ENCODE measurements at regions not wholly inside any gene's neighbourhood (a gene's known extent, or its start where the extent isn't known, plus 50 kb on each side); places are given as distances from the start of the nearest gene placed in this dataset.

DNA sequence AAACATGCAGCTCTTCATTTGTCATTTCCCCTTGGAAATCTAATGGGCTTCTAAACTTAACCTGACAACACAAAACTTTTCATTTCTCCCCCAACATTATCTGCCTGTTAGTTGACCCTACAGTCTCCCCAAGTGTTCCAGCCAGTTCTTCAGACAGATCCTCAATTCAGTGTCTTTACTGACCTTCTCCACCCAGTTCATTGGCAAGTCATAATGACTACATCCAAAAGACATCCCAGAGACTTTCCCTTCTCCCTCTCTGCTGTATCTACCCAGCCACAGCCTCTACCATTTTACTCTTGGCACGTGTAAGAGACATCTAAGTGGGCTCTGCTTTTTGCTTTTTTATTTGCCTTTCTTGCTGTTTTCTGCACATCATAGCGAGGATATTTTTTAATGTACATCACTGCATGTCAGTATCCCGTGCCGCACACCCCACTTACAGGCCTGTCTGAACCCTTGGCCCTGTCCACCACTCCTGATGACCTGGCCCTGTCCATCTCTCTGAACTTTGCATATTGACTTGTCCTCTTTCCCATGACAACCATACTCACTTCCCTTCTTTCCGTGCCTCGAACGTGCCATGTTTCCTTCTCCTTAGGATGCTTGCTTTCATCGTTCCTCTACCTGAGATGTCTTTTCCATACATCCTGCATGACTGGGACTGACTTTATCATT, 391.9 kb downstream of the IRS2 start:
- dilution Hi-C loops (cut with MboI; ENCODE audit: extremely low pct_ligation_motif_present, low sequenced_read_pairs), result no loop called here
- Histone ChIP-seq H3K36me3 (ENCODE audit: control insufficient read depth in 2 of 2, extremely low read depth in 1 of 2, insufficient read depth in 2 of 2, low read length in 2 of 2) (no peaks in the 10 kb centered on the region), H3K27me3 (ENCODE audit: control insufficient read depth, extremely low read depth, insufficient read depth, low read length) (no peaks in the 10 kb centered on the region), H3K4me3 (ENCODE audit: control insufficient read depth in 2 of 3, extremely low read depth in 1 of 3, insufficient read depth in 2 of 3, low read depth in 1 of 3, low read length in 3 of 3) (no peak overlapping the region), H4K20me1 (ENCODE audit: control insufficient read depth, extremely low read depth, insufficient read depth, low read length) (no peaks in the 10 kb centered on the region), H3K4me2 (ENCODE audit: control insufficient read depth, extremely low read depth, insufficient read depth, low read depth, low read length) (no peak overlapping the region), H3K79me2 (ENCODE audit: control insufficient read depth, insufficient read depth, low read length) (no peaks in the 10 kb centered on the region), H3K27ac (ENCODE audit: control insufficient read depth, insufficient read depth, low read length) (no peak overlapping the region), H3K9me1 (ENCODE audit: control insufficient read depth, extremely low read depth, insufficient read depth, low read length) (no peaks in the 10 kb centered on the region), H2AFZ (ENCODE audit: control insufficient read depth, low read length) (no peak overlapping the region), H3K9me3 (ENCODE audit: control insufficient read depth, low read depth, low read length) (no peaks in the 10 kb centered on the region), H3K9ac (ENCODE audit: control insufficient read depth, extremely low read depth, insufficient read depth, low read length) (no peak overlapping the region), H3K4me1 (ENCODE audit: control insufficient read depth, extremely low read depth, insufficient read depth, low read length) (no peaks in the 10 kb centered on the region)
- FAIRE-seq, result no peak
- DNase-seq (ENCODE audit: low read depth, low spot score), result no peak
- TF ChIP-seq, protein P1, sequence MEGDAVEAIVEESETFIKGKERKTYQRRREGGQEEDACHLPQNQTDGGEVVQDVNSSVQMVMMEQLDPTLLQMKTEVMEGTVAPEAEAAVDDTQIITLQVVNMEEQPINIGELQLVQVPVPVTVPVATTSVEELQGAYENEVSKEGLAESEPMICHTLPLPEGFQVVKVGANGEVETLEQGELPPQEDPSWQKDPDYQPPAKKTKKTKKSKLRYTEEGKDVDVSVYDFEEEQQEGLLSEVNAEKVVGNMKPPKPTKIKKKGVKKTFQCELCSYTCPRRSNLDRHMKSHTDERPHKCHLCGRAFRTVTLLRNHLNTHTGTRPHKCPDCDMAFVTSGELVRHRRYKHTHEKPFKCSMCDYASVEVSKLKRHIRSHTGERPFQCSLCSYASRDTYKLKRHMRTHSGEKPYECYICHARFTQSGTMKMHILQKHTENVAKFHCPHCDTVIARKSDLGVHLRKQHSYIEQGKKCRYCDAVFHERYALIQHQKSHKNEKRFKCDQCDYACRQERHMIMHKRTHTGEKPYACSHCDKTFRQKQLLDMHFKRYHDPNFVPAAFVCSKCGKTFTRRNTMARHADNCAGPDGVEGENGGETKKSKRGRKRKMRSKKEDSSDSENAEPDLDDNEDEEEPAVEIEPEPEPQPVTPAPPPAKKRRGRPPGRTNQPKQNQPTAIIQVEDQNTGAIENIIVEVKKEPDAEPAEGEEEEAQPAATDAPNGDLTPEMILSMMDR (optimal IDR thresholded peaks at IDR 0.05 in 1 of 3, IDR thresholded peaks at IDR 0.05 in 1 of 3, conservative IDR thresholded peaks at IDR 0.05 in 1 of 3; ENCODE audit: extremely low read depth in 1 of 3, insufficient read depth in 2 of 3, low read length in 3 of 3), result no peak
- TF ChIP-seq EZH2 (IDR thresholded peaks at IDR 0.05; ENCODE audit: low read length), result no peak

DNA sequence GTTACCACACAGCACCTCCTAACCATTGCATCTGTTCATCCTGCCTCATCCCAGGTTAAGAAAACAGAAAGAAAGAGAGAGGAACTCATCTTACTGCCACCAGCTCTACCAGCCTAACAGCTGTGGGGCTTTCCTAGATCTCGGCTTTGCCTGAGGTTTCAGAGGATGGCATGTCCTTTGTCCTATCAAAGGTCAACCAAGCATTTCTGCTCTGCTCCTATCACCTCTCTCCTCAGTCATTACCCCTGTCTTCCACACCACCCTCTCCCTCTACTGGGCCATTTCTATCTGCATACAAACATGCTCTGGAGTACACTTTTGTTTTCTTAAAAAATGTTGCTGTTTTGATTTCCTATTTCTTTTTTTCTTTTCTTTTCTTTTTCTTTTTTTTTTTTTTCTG, 393.3 kb downstream of the IRS2 start:
- H3K9me1 ChIP-seq (ENCODE audit: control insufficient read depth, extremely low read depth, insufficient read depth, low read length), result no peaks in the 10 kb centered on the region
- TF ChIP-seq, protein P1 (optimal IDR thresholded peaks at IDR 0.05 in 1 of 3, IDR thresholded peaks at IDR 0.05 in 1 of 3, conservative IDR thresholded peaks at IDR 0.05 in 1 of 3; ENCODE audit: extremely low read depth in 1 of 3, insufficient read depth in 2 of 3, low read length in 3 of 3), result no peak
- TF ChIP-seq EZH2 (IDR thresholded peaks at IDR 0.05; ENCODE audit: low read length), result no peak
- no peaks in the 10 kb centered on the region for H3K36me3 ChIP-seq (ENCODE audit: control insufficient read depth in 2 of 2, extremely low read depth in 1 of 2, insufficient read depth in 2 of 2, low read length in 2 of 2)
- H3K27me3 ChIP-seq (ENCODE audit: control insufficient read depth, extremely low read depth, insufficient read depth, low read length), result no peaks in the 10 kb centered on the region
- H3K4me3 ChIP-seq (ENCODE audit: control insufficient read depth in 2 of 3, extremely low read depth in 1 of 3, insufficient read depth in 2 of 3, low read depth in 1 of 3, low read length in 3 of 3), result no peak overlapping the region
- H3K4me1 ChIP-seq (ENCODE audit: control insufficient read depth, extremely low read depth, insufficient read depth, low read length), result no peaks in the 10 kb centered on the region
- H3K27ac ChIP-seq (ENCODE audit: control insufficient read depth, insufficient read depth, low read length), result no peak overlapping the region
- dilution Hi-C loops (cut with MboI; ENCODE audit: extremely low pct_ligation_motif_present, low sequenced_read_pairs), result no loop called here
- H4K20me1 ChIP-seq (ENCODE audit: control insufficient read depth, extremely low read depth, insufficient read depth, low read length), result no peaks in the 10 kb centered on the region
- no peak for DNase-seq (ENCODE audit: low read depth, low spot score)
- H3K9me3 ChIP-seq (ENCODE audit: control insufficient read depth, low read depth, low read length), result no peaks in the 10 kb centered on the region
- no peak for FAIRE-seq
- no peaks in the 10 kb centered on the region for H3K79me2 ChIP-seq (ENCODE audit: control insufficient read depth, insufficient read depth, low read length)
- H3K9ac ChIP-seq (ENCODE audit: control insufficient read depth, extremely low read depth, insufficient read depth, low read length), result no peak overlapping the region
- H2AFZ ChIP-seq (ENCODE audit: control insufficient read depth, low read length), result no peak overlapping the region
- no peak overlapping the region for H3K4me2 ChIP-seq (ENCODE audit: control insufficient read depth, extremely low read depth, insufficient read depth, low read depth, low read length)
